Type B pancreatic cell (in vitro differentiated cells): ENCODE measurements at regions not wholly inside any gene's neighbourhood (a gene's known extent, or its start where the extent isn't known, plus 50 kb on each side); places are given as distances from the start of the nearest gene placed in this dataset.

Source experiments
- DNase-seq: peaks from one replicate; pipeline ENCODE4 v3.0.0; 2021; ENCODE audit warnings: mixed read lengths; ENCODE audit not compliant: unreplicated experiment; ENCODE audit errors: extremely low spot score
- H3K27ac Mint-ChIP-seq: 2 replicates; pipeline ENCODE4 v1.8.0; 2021; ENCODE audit warnings: mild to moderate bottlenecking, mixed read lengths
- H3K27me3 Mint-ChIP-seq: 2 replicates; pipeline ENCODE4 v1.8.0; 2021; ENCODE audit warnings: mixed read lengths
- H3K36me3 Mint-ChIP-seq: 2 replicates; pipeline ENCODE4 v1.8.0; 2021; ENCODE audit warnings: mixed read lengths
- H3K4me1 Mint-ChIP-seq: one replicate; pipeline ENCODE4 v1.8.0; 2021; ENCODE audit warnings: mixed read lengths; ENCODE audit not compliant: unreplicated experiment
- H3K4me3 Mint-ChIP-seq: 2 replicates; pipeline ENCODE4 v1.8.0; 2021; ENCODE audit warnings: mild to moderate bottlenecking, mixed read lengths
- H3K9me3 Mint-ChIP-seq: 2 replicates; pipeline ENCODE4 v1.8.0; 2021; ENCODE audit warnings: mixed read lengths
- CTCF ChIP-seq: fragments of 200-600 bp; sonication (generic); conservative IDR thresholded peaks from 2 replicates; pipeline ENCODE4 v1.5.0; 2021; ENCODE audit warnings: antibody characterized with exemption, mild to moderate bottlenecking

GRCh38 chr12:13504074-13504473, 307.5 kb downstream of the EMP1 start:
- Mint-ChIP-seq H3K27me3 (peaks cover 14% of the 10 kb centered on the region), H3K27ac (no peak overlapping the region), H3K9me3 (no peaks in the 10 kb centered on the region), H3K36me3 (peaks cover 3% of the 10 kb centered on the region), H3K4me3 (no peak overlapping the region), H3K4me1 (no peaks in the 10 kb centered on the region)
- no peak for DNase-seq
- TF ChIP-seq CTCF, result no peak

- Mint-ChIP-seq H3K4me3 (no peak overlapping the region), H3K9me3 (no peaks in the 10 kb centered on the region), H3K4me1 (no peaks in the 10 kb centered on the region), H3K27me3 (peaks cover 21% of the 10 kb centered on the region), H3K27ac (no peak overlapping the region), H3K36me3 (peaks cover 3% of the 10 kb centered on the region)
- DNase-seq, result no peak
- TF ChIP-seq CTCF, result no peak
Measured at GRCh38 chr12:13503094-13503835, 306.7 kb downstream of the EMP1 start.

GRCh38 chr12:13499008-13499407, 302.5 kb downstream of the EMP1 start:
- H3K4me3 Mint-ChIP-seq, result no peak overlapping the region
- DNase-seq, result no peak
- H3K27me3 Mint-ChIP-seq, result peaks cover 44% of the 10 kb centered on the region
- no peaks in the 10 kb centered on the region for H3K4me1 Mint-ChIP-seq
- H3K9me3 Mint-ChIP-seq, result no peaks in the 10 kb centered on the region
- TF ChIP-seq CTCF, result no peak
- peaks cover 3% of the 10 kb centered on the region for H3K36me3 Mint-ChIP-seq
- H3K27ac Mint-ChIP-seq, result no peak overlapping the region

- no peak for DNase-seq
- peaks cover 3% of the 10 kb centered on the region for H3K36me3 Mint-ChIP-seq
- no peak overlapping the region for H3K27ac Mint-ChIP-seq
- H3K27me3 Mint-ChIP-seq, result peaks cover 53% of the 10 kb centered on the region
- no peaks in the 10 kb centered on the region for H3K9me3 Mint-ChIP-seq
- no peak overlapping the region for H3K4me3 Mint-ChIP-seq
- no peak for TF ChIP-seq CTCF
- no peaks in the 10 kb centered on the region for H3K4me1 Mint-ChIP-seq
Measured at GRCh38 chr12:13496111-13496510, 299.6 kb downstream of the EMP1 start.

- Mint-ChIP-seq H3K27ac (no peak overlapping the region), H3K36me3 (no peaks in the 10 kb centered on the region), H3K4me1 (no peaks in the 10 kb centered on the region), H3K9me3 (no peaks in the 10 kb centered on the region), H3K4me3 (no peak overlapping the region), H3K27me3 (peaks cover 21% of the 10 kb centered on the region)
- no peak for TF ChIP-seq CTCF
- DNase-seq, result no peak
Measured at GRCh38 chr12:13489246-13489645, 292.7 kb downstream of the EMP1 start.

GRCh38 chr12:13487326-13487725, 290.8 kb downstream of the EMP1 start:
- no peak overlapping the region for H3K4me3 Mint-ChIP-seq
- DNase-seq, result no peak
- H3K27me3 Mint-ChIP-seq, result peaks cover 24% of the 10 kb centered on the region
- no peak for TF ChIP-seq CTCF
- no peaks in the 10 kb centered on the region for H3K9me3 Mint-ChIP-seq
- H3K27ac Mint-ChIP-seq, result no peak overlapping the region
- H3K4me1 Mint-ChIP-seq, result no peaks in the 10 kb centered on the region
- no peaks in the 10 kb centered on the region for H3K36me3 Mint-ChIP-seq
